ENCODE measurements at regions not wholly inside any gene's neighbourhood (a gene's known extent, or its start where the extent isn't known, plus 50 kb on each side); places are given as distances from the start of the nearest gene placed in this dataset.
"Not testable (repeated sequence)": the region's sequence is repeated elsewhere in the genome, so short reads cannot be mapped to it uniquely, and the experiment has no call there.

- DNase-seq = peak; percentile 9
These were observed 140.7 kb downstream of the SPATA31A7 start for GRCh38 chr9:61330342-61331092.

- DNase-seq = not testable (repeated sequence)
These were observed 167.1 kb downstream of the SPATA31A7 start for GRCh38 chr9:61356936-61357335.

GRCh38 chr9:61374390-61374789 is 184.6 kb downstream of the SPATA31A7 start:
- DNase-seq = not testable (repeated sequence)

- DNase-seq = not testable (repeated sequence)
These were observed 186.3 kb downstream of the SPATA31A7 start for GRCh38 chr9:61376159-61376558.

GRCh38 chr9:61386035-61386815 is 196.4 kb downstream of the SPATA31A7 start:
- DNase-seq = not testable (repeated sequence)

- DNase-seq = not testable (repeated sequence)
These were observed 196.9 kb downstream of the SPATA31A7 start for GRCh38 chr9:61386816-61387102.

- DNase-seq = not testable (repeated sequence)
These were observed 212.9 kb downstream of the SPATA31A7 start for GRCh38 chr9:61402692-61403091.

GRCh38 chr9:61411933-61412605 is 222.2 kb downstream of the SPATA31A7 start:
- DNase-seq = not testable (repeated sequence)

GRCh38 chr9:61412738-61413137 is 222.9 kb downstream of the SPATA31A7 start:
- DNase-seq = not testable (repeated sequence)

GRCh38 chr9:61418174-61418573 is 228.3 kb downstream of the SPATA31A7 start:
- not testable (repeated sequence) for DNase-seq

- not testable (repeated sequence) for DNase-seq
These were observed 230.6 kb downstream of the SPATA31A7 start for GRCh38 chr9:61420267-61420958.

- not testable (repeated sequence) for DNase-seq
These were observed 257.4 kb downstream of the SPATA31A7 start for GRCh38 chr9:61447189-61447588.

GRCh38 chr9:61460860-61461259 is 271.0 kb downstream of the SPATA31A7 start:
- DNase-seq = not testable (repeated sequence)

Data from activated CD4-positive, alpha-beta T cell treated with anti-CD3 and anti-CD28 coated beads, Interleukin-10, Interleukin-2, amounts not matched to agents 100 ng/mL and 50 ng/mL, durations not matched to agents 16 hours and 8 hours (primary cell).